Panc1 (cell line): ENCODE measurements at regions not wholly inside any gene's neighbourhood (a gene's known extent, or its start where the extent isn't known, plus 50 kb on each side); places are given as distances from the start of the nearest gene placed in this dataset.
"Not testable (repeated sequence)": the region's sequence is repeated elsewhere in the genome, so short reads cannot be mapped to it uniquely, and the experiment has no call there.

Source experiments
- ATAC-seq: fragments of 200-7000 bp; cut with Tn5 transposase; 2 replicates; pipeline ENCODE4 v1.9.1; 2020; ENCODE audit warnings: mild to moderate bottlenecking, moderate library complexity
- BruUV-seq: library from RNA; stranded (reverse); fragments of 400-500 nt; replicated peaks from 2 replicates; lab custom pipeline; 2021; lab: Mats Ljungman, UMichigan
- CTCF ChIA-PET: fragments of 300-600 bp; sonication (Branson Sonifier 250); formaldehyde crosslinking; loops from one replicate; lab custom pipeline; 2022; ENCODE audit warnings: antibody characterized with exemption; lab: Charles Lee
- POLR2A ChIA-PET: fragments of 300-600 bp; sonication (Branson Sonifier 250); formaldehyde crosslinking; loops from one replicate; lab custom pipeline; 2022; ENCODE audit warnings: antibody characterized with exemption; lab: Charles Lee
- DNase-seq: peaks from one replicate; pipeline ENCODE4 v3.0.0-alpha.2; 2010; ENCODE audit warnings: low read depth, low spot score
- H3K27ac ChIP-seq: 2 replicates; pipeline ENCODE4 v1.5.1; 2011; ENCODE audit warnings: mild to moderate bottlenecking, low read length, inconsistent platforms
- H3K27me3 ChIP-seq: fragments of 200-500 bp; sonication (Bioruptor generic); 2 replicates; pipeline ENCODE4 v1.6.0; 2014; ENCODE audit warnings: low read length, inconsistent platforms; ENCODE audit not compliant: control insufficient read depth, insufficient read depth
- H3K36me3 ChIP-seq: fragments of 200-500 bp; sonication (Bioruptor generic); 2 replicates; pipeline ENCODE4 v1.5.1; 2014; ENCODE audit warnings: inconsistent platforms, mild to moderate bottlenecking, low read length, moderate library complexity; ENCODE audit not compliant: control insufficient read depth, insufficient read depth
- H3K4me1 ChIP-seq: 2 replicates; pipeline ENCODE4 v1.5.1; 2011; ENCODE audit warnings: inconsistent platforms, mild to moderate bottlenecking, low read length, moderate library complexity; ENCODE audit not compliant: control insufficient read depth, insufficient read depth
- H3K4me3 ChIP-seq, 2 experiments: 2 replicates each; pipeline ENCODE4 v1.5.1; 2011 to 2012; ENCODE audit warnings: low read depth in 2 of 2, low read length in 2 of 2, mild to moderate bottlenecking in 2 of 2, inconsistent platforms in 1 of 2, moderate library complexity in 1 of 2
- H3K9me3 ChIP-seq: fragments of 200-500 bp; sonication (Bioruptor generic); 2 replicates; pipeline ENCODE4 v1.5.1; 2014; ENCODE audit warnings: low read depth, mild to moderate bottlenecking, inconsistent platforms, low read length, moderate library complexity; ENCODE audit not compliant: control insufficient read depth, insufficient read depth
- REST ChIP-seq, 2 experiments: IDR thresholded peaks; 2 replicates each; pipeline ENCODE4 v1.6.1; 2011 to 2012; ENCODE audit warnings: low read depth in 2 of 2, control low read depth in 1 of 2, low read length in 1 of 2, mild to moderate bottlenecking in 1 of 2, moderate library complexity in 1 of 2; ENCODE audit not compliant: insufficient read depth in 1 of 2
- in situ Hi-C: cut with HindIII; loops from 2 replicates; pipeline ENCODE4 v1.10.0; 2016; ENCODE audit warnings: low sequenced_read_pairs, low pct_unique_long_range_greater_than_20kb
- intact Hi-C: fragments of 100-400 bp; cut with micrococcal nuclease; formaldehyde crosslinking; loops from one replicate; pipeline ENCODE4 v1.10.0; 2022; ENCODE audit not compliant: unreplicated experiment

- peak; percentile 95 for ATAC-seq
- H3K4me3 ChIP-seq: peak overlapping the region; percentile 38 to 43
- BruUV-seq, POLR2A ChIA-PET, in situ Hi-C loops, CTCF ChIA-PET, H3K4me1 ChIP-seq, H3K27ac ChIP-seq, H3K27me3 ChIP-seq, intact Hi-C loops, H3K36me3 ChIP-seq, H3K9me3 ChIP-seq, DNase-seq: not testable (repeated sequence)
- peak in 1 of 2 experiments; percentile 53; a peak in 1 of 4 replicates for TF ChIP-seq REST (IDR thresholded peaks at IDR 0.05; ENCODE audit: insufficient read depth in 1 of 2, low read depth in 2 of 2, low read length in 1 of 2)
Observed at GRCh38 chr16:29081829-29082639, 97.2 kb downstream of the LAT start.

- POLR2A ChIA-PET: interaction anchor here (0.6 kb wide), 1 partner anchor 16 kb away, joined by 3 read pairs; no protein-coding TSS in a partner anchor
- peak; percentile 95 for ATAC-seq
- 0 out of 2 replicates have a peak overlapping the region, but pooled peaks have one; percentile 57 for H3K27ac ChIP-seq
Observed at GRCh38 chr16:29074554-29075402, 89.9 kb downstream of the LAT start.

GRCh38 chr16:29062235-29062634 lies 77.4 kb downstream of the LAT start:
- H3K4me3 ChIP-seq, H3K4me1 ChIP-seq, BruUV-seq, POLR2A ChIA-PET, in situ Hi-C loops, H3K27me3 ChIP-seq, DNase-seq, H3K9me3 ChIP-seq, CTCF ChIA-PET, H3K36me3 ChIP-seq, H3K27ac ChIP-seq, intact Hi-C loops: not testable (repeated sequence)
- peak; percentile 62 for ATAC-seq

More at GRCh38 chr16:29074554-29075402, 89.9 kb downstream of the LAT start:
- CTCF ChIA-PET, DNase-seq, H3K36me3 ChIP-seq, H3K27me3 ChIP-seq, in situ Hi-C loops, H3K9me3 ChIP-seq, H3K4me1 ChIP-seq, intact Hi-C loops, BruUV-seq: not testable (repeated sequence)
- H3K4me3 ChIP-seq: peak overlapping the region; percentile 29 to 47

- intact Hi-C loops, H3K4me1 ChIP-seq, H3K27ac ChIP-seq, H3K9me3 ChIP-seq, H3K27me3 ChIP-seq, H3K4me3 ChIP-seq, in situ Hi-C loops, DNase-seq, POLR2A ChIA-PET, H3K36me3 ChIP-seq, BruUV-seq, CTCF ChIA-PET: not testable (repeated sequence)
- ATAC-seq: 0 out of 2 replicates have a peak, but pooled peaks have one; percentile 48
Observed at GRCh38 chr16:29061467-29061921, 76.6 kb downstream of the LAT start.

GRCh38 chr16:29060022-29060810 lies 75.4 kb downstream of the LAT start:
- H3K9me3 ChIP-seq, H3K4me3 ChIP-seq, POLR2A ChIA-PET, BruUV-seq, H3K4me1 ChIP-seq, H3K27me3 ChIP-seq, H3K36me3 ChIP-seq, ATAC-seq, CTCF ChIA-PET, in situ Hi-C loops, intact Hi-C loops, DNase-seq, H3K27ac ChIP-seq: not testable (repeated sequence)
